Type B pancreatic cell (in vitro differentiated cells): ENCODE measurements at regions not wholly inside any gene's neighbourhood (a gene's known extent, or its start where the extent isn't known, plus 50 kb on each side); places are given as distances from the start of the nearest gene placed in this dataset.

Source experiments
- DNase-seq: peaks from one replicate; pipeline ENCODE4 v3.0.0; 2021; ENCODE audit warnings: mixed read lengths; ENCODE audit not compliant: unreplicated experiment; ENCODE audit errors: extremely low spot score
- H3K27ac Mint-ChIP-seq: 2 replicates; pipeline ENCODE4 v1.8.0; 2021; ENCODE audit warnings: mild to moderate bottlenecking, mixed read lengths
- H3K27me3 Mint-ChIP-seq: 2 replicates; pipeline ENCODE4 v1.8.0; 2021; ENCODE audit warnings: mixed read lengths
- H3K36me3 Mint-ChIP-seq: 2 replicates; pipeline ENCODE4 v1.8.0; 2021; ENCODE audit warnings: mixed read lengths
- H3K4me1 Mint-ChIP-seq: one replicate; pipeline ENCODE4 v1.8.0; 2021; ENCODE audit warnings: mixed read lengths; ENCODE audit not compliant: unreplicated experiment
- H3K4me3 Mint-ChIP-seq: 2 replicates; pipeline ENCODE4 v1.8.0; 2021; ENCODE audit warnings: mild to moderate bottlenecking, mixed read lengths
- H3K9me3 Mint-ChIP-seq: 2 replicates; pipeline ENCODE4 v1.8.0; 2021; ENCODE audit warnings: mixed read lengths
- TF ChIP-seq, protein P1 (sequence below): fragments of 200-600 bp; sonication (generic); conservative IDR thresholded peaks from 2 replicates; pipeline ENCODE4 v1.5.0; 2021; ENCODE audit warnings: antibody characterized with exemption, mild to moderate bottlenecking

DNA sequence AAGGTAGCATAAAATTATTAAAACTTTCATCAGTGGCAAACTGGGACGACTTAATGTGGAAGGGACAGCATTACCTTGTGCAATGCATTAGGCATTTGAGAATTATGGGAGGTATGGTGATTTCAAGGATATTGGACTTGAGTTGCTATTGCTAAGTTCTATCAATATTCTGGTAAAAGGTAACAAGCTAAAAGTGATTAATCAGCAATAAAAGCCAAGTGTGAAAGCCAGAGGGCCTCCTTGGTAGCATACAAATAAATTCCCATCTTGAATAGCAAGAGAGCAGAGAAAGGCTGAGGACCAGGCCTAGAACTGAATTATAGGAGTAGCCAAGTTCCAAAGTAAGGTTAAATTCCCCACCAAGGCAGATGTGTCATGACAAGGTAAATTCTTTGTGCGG is 74.2 kb upstream of the KCNH7 start:
- DNase-seq, result no peak
- Mint-ChIP-seq H3K4me1 (no peaks in the 10 kb centered on the region), H3K27ac (no peak overlapping the region), H3K4me3 (no peak overlapping the region), H3K27me3 (no peaks in the 10 kb centered on the region), H3K36me3 (no peaks in the 10 kb centered on the region), H3K9me3 (peaks cover 6% of the 10 kb centered on the region)
- TF ChIP-seq, protein P1, sequence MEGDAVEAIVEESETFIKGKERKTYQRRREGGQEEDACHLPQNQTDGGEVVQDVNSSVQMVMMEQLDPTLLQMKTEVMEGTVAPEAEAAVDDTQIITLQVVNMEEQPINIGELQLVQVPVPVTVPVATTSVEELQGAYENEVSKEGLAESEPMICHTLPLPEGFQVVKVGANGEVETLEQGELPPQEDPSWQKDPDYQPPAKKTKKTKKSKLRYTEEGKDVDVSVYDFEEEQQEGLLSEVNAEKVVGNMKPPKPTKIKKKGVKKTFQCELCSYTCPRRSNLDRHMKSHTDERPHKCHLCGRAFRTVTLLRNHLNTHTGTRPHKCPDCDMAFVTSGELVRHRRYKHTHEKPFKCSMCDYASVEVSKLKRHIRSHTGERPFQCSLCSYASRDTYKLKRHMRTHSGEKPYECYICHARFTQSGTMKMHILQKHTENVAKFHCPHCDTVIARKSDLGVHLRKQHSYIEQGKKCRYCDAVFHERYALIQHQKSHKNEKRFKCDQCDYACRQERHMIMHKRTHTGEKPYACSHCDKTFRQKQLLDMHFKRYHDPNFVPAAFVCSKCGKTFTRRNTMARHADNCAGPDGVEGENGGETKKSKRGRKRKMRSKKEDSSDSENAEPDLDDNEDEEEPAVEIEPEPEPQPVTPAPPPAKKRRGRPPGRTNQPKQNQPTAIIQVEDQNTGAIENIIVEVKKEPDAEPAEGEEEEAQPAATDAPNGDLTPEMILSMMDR, result no peak

DNA sequence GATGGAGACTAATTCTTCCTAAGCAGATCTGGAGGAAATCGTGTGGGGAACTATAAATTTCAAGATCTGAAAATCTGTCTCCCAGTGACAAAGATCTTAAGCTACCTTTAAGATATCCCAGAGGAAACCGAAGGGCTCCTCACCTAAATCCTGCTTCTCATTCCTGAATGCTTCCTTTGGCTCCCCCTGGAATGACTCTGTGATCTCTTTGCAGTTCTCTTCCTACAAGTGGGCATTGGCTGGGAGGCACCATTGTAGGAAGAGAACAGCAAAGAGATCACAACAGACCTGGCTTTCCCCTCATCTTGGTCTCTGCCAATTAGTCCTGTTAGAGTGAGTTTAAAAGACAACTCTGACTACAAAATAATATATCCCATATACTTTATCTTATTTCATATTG is 70.0 kb upstream of the KCNH7 start:
- H3K36me3 Mint-ChIP-seq, result no peaks in the 10 kb centered on the region
- H3K4me1 Mint-ChIP-seq, result no peaks in the 10 kb centered on the region
- H3K27me3 Mint-ChIP-seq, result no peaks in the 10 kb centered on the region
- H3K27ac Mint-ChIP-seq, result no peak overlapping the region
- no peaks in the 10 kb centered on the region for H3K9me3 Mint-ChIP-seq
- TF ChIP-seq, protein P1, result no peak
- H3K4me3 Mint-ChIP-seq, result no peak overlapping the region
- DNase-seq, result no peak

DNA sequence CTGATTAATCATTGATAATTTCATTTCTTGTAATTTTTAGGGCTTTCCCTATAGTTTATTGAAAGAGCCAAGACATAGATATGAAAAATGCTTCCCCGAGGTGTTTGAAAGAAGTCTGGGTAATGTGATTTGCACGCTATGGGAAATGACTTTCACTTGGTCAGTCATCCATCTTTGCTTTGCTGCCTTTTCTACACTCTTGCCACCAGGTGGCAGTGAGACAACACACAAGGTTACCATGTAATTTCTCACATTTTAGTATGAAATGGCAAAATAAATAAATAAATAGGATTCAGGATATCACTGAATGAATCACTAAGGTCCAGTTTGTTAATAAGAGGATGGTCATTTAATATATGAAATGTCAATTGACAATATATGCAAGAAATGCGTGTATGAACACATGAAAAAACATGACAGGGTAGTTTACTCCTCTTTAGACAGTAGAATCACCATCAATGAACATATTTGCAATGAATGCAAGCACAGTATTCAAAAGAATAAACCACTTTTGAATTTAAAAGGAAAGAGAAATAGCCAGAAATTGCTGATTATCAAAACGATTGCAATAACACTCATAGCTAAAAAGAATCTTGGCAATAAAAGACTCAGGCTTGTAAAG is 52.2 kb upstream of the KCNH7 start:
- H3K27ac Mint-ChIP-seq, result no peak overlapping the region
- no peaks in the 10 kb centered on the region for H3K27me3 Mint-ChIP-seq
- DNase-seq, result no peak
- no peaks in the 10 kb centered on the region for H3K4me1 Mint-ChIP-seq
- TF ChIP-seq, protein P1, result peak; percentile 92
- H3K9me3 Mint-ChIP-seq, result no peaks in the 10 kb centered on the region
- no peaks in the 10 kb centered on the region for H3K36me3 Mint-ChIP-seq
- no peak overlapping the region for H3K4me3 Mint-ChIP-seq

DNA sequence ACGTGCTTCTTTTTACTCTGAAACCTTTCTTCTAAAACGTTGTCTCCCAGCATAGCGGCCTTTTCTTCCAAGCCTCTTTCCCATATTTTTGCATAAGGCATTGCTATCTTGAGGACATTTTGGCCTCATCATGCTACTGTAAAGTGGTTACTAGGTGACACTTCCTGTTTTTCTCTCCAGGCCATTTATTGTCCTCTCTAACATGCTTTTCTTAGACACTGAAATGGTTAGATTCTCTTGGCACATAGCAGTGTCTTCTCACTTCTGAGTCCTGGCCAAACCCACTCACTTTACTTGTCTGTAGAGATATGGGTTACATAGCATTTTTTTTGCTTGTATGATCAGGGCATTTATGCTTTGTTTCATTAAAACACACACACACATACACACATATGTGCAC is 50.1 kb upstream of the KCNH7 start:
- Mint-ChIP-seq H3K4me1 (no peaks in the 10 kb centered on the region), H3K36me3 (no peaks in the 10 kb centered on the region), H3K27ac (no peak overlapping the region), H3K9me3 (no peaks in the 10 kb centered on the region), H3K27me3 (no peaks in the 10 kb centered on the region), H3K4me3 (no peak overlapping the region)
- DNase-seq, result no peak
- TF ChIP-seq, protein P1, result no peak
